ENCODE measurements at regions not wholly inside any gene's neighbourhood (a gene's known extent, or its start where the extent isn't known, plus 50 kb on each side); places are given as distances from the start of the nearest gene placed in this dataset.
A peak's percentile ranks its signal among the peaks of the same experiment; 100 is the strongest.

- Histone ChIP-seq H3K9me3 (no peaks in the 10 kb centered on the region), H3K4me3 (no peak overlapping the region), H3K27ac (no peak overlapping the region), H3K27me3 (no peaks in the 10 kb centered on the region), H3K4me1 (peaks cover 0 to 8% (median 0%) of the 10 kb centered on the region in 4 donors), H3K36me3 (no peaks in the 10 kb centered on the region)
- no peak for TF ChIP-seq CTCF (IDR thresholded peaks at IDR 0.05)
- intact Hi-C loops (cut with DNase I; ENCODE audit: low total_unique reads): no loop called here
- no peak for DNase-seq
These were observed 84.4 kb upstream of the HSPA9 start for GRCh38 chr5:138659561-138659960.

- no peak overlapping the region for H3K4me3 ChIP-seq
- H3K27me3 ChIP-seq: no peaks in the 10 kb centered on the region
- peaks cover 0 to 8% (median 0%) of the 10 kb centered on the region in 4 donors for H3K4me1 ChIP-seq
- DNase-seq: peak; percentile 15 to 60
- no peak overlapping the region for H3K27ac ChIP-seq
- H3K9me3 ChIP-seq: no peaks in the 10 kb centered on the region
- H3K36me3 ChIP-seq: no peaks in the 10 kb centered on the region
- intact Hi-C loops (cut with DNase I; ENCODE audit: low total_unique reads): no loop called here
- TF ChIP-seq CTCF (IDR thresholded peaks at IDR 0.05): no peak
These were observed 83.9 kb upstream of the HSPA9 start for GRCh38 chr5:138659121-138659520.

GRCh38 chr5:138658676-138659075 is 83.5 kb upstream of the HSPA9 start:
- H3K27ac ChIP-seq: no peak overlapping the region
- TF ChIP-seq CTCF (IDR thresholded peaks at IDR 0.05): no peak
- no peak for DNase-seq
- H3K27me3 ChIP-seq: no peaks in the 10 kb centered on the region
- no peak overlapping the region for H3K4me3 ChIP-seq
- intact Hi-C loops (cut with DNase I; ENCODE audit: low total_unique reads): no loop called here
- H3K9me3 ChIP-seq: no peaks in the 10 kb centered on the region
- H3K36me3 ChIP-seq: no peaks in the 10 kb centered on the region
- H3K4me1 ChIP-seq: peaks cover 0 to 8% (median 0%) of the 10 kb centered on the region in 4 donors

- Histone ChIP-seq H3K9me3 (no peaks in the 10 kb centered on the region), H3K27me3 (peaks cover 0 to 1% of the 10 kb centered on the region in 2 donors), H3K36me3 (no peaks in the 10 kb centered on the region), H3K4me3 (no peak overlapping the region), H3K4me1 (peaks cover 0 to 8% (median 0%) of the 10 kb centered on the region in 4 donors), H3K27ac (no peak overlapping the region)
- no peak for TF ChIP-seq CTCF (IDR thresholded peaks at IDR 0.05)
- peak in 1 of 2 donors; percentile 7 for DNase-seq
- intact Hi-C loops (cut with DNase I; ENCODE audit: low total_unique reads): no loop called here
These were observed 82.2 kb upstream of the HSPA9 start for GRCh38 chr5:138657360-138657759.

GRCh38 chr5:138656916-138657315 is 81.7 kb upstream of the HSPA9 start:
- intact Hi-C loops (cut with DNase I; ENCODE audit: low total_unique reads): no loop called here
- H3K27me3 ChIP-seq: peaks cover 0 to 6% of the 10 kb centered on the region in 2 donors
- no peak overlapping the region for H3K27ac ChIP-seq
- DNase-seq: no peak
- no peak for TF ChIP-seq CTCF (IDR thresholded peaks at IDR 0.05)
- H3K4me3 ChIP-seq: no peak overlapping the region
- no peaks in the 10 kb centered on the region for H3K36me3 ChIP-seq
- peaks cover 0 to 3% (median 0%) of the 10 kb centered on the region in 4 donors for H3K4me1 ChIP-seq
- H3K9me3 ChIP-seq: no peaks in the 10 kb centered on the region

All from tibial artery (tissue), 4 donors.